ENCODE measurements at regions not wholly inside any gene's neighbourhood (a gene's known extent, or its start where the extent isn't known, plus 50 kb on each side); places are given as distances from the start of the nearest gene placed in this dataset.

DNA sequence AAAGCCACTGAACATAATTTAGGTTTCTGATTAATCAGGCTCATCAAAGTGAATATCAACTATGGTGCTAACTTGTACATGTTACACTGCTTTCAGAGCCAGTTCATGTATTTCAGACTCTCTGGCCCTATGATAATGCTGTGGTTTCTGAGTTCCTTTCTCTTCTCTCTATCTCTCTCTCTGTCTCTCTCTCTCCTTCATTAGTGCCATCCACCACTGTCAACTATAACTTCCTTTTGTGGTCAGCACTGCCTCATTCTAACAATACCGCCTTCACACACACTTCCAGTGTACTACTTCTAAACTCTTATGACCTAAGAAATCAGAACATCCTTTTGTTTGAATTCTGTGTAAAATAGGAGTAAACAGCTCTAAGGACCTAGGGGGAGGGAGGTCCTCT is 907.1 kb downstream of the RPA4 start:
- H3K9me3 ChIP-seq (ENCODE audit: control insufficient read depth, insufficient read depth, low read depth, low read length), result no peaks in the 10 kb centered on the region
- no peak for TF ChIP-seq TCF7L2 (IDR thresholded peaks at IDR 0.05; ENCODE audit: low read depth, low read length)
- TF ChIP-seq SIN3A (IDR thresholded peaks at IDR 0.05; ENCODE audit: borderline replicate concordance, insufficient read depth, low read depth, low read length), result no peak
- TF ChIP-seq, protein P1, sequence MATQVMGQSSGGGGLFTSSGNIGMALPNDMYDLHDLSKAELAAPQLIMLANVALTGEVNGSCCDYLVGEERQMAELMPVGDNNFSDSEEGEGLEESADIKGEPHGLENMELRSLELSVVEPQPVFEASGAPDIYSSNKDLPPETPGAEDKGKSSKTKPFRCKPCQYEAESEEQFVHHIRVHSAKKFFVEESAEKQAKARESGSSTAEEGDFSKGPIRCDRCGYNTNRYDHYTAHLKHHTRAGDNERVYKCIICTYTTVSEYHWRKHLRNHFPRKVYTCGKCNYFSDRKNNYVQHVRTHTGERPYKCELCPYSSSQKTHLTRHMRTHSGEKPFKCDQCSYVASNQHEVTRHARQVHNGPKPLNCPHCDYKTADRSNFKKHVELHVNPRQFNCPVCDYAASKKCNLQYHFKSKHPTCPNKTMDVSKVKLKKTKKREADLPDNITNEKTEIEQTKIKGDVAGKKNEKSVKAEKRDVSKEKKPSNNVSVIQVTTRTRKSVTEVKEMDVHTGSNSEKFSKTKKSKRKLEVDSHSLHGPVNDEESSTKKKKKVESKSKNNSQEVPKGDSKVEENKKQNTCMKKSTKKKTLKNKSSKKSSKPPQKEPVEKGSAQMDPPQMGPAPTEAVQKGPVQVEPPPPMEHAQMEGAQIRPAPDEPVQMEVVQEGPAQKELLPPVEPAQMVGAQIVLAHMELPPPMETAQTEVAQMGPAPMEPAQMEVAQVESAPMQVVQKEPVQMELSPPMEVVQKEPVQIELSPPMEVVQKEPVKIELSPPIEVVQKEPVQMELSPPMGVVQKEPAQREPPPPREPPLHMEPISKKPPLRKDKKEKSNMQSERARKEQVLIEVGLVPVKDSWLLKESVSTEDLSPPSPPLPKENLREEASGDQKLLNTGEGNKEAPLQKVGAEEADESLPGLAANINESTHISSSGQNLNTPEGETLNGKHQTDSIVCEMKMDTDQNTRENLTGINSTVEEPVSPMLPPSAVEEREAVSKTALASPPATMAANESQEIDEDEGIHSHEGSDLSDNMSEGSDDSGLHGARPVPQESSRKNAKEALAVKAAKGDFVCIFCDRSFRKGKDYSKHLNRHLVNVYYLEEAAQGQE (IDR thresholded peaks at IDR 0.05; ENCODE audit: insufficient read depth in 1 of 2, low read depth in 2 of 2, low read length in 1 of 2), result no peak
- TF ChIP-seq, protein P2, sequence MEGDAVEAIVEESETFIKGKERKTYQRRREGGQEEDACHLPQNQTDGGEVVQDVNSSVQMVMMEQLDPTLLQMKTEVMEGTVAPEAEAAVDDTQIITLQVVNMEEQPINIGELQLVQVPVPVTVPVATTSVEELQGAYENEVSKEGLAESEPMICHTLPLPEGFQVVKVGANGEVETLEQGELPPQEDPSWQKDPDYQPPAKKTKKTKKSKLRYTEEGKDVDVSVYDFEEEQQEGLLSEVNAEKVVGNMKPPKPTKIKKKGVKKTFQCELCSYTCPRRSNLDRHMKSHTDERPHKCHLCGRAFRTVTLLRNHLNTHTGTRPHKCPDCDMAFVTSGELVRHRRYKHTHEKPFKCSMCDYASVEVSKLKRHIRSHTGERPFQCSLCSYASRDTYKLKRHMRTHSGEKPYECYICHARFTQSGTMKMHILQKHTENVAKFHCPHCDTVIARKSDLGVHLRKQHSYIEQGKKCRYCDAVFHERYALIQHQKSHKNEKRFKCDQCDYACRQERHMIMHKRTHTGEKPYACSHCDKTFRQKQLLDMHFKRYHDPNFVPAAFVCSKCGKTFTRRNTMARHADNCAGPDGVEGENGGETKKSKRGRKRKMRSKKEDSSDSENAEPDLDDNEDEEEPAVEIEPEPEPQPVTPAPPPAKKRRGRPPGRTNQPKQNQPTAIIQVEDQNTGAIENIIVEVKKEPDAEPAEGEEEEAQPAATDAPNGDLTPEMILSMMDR (IDR thresholded peaks at IDR 0.05), result no peak
- TF ChIP-seq POLR2AphosphoS5 (IDR thresholded peaks at IDR 0.05; ENCODE audit: low read depth, low read length), result no peak
- CTCF ChIA-PET, result no interaction called here
- H3K27ac ChIP-seq (ENCODE audit: low read length), result no peak overlapping the region
- in situ Hi-C loops (cut with HindIII; ENCODE audit: low pct_unique_long_range_greater_than_20kb, low sequenced_read_pairs), result no loop called here
- intact Hi-C loops (cut with micrococcal nuclease; ENCODE audit: unreplicated experiment), result no loop called here
- ATAC-seq (no peak), DNase-seq (ENCODE audit: low read depth, low spot score) (no peak)
- H3K4me3 ChIP-seq (ENCODE audit: low read depth in 2 of 2, low read length in 2 of 2), result no peak overlapping the region
- no TSS peak for BruUV-seq (replicated peaks)
- H3K36me3 ChIP-seq (ENCODE audit: control insufficient read depth, insufficient read depth, low read length), result no peaks in the 10 kb centered on the region
- POLR2A ChIA-PET, result no interaction called here
- H3K4me1 ChIP-seq (ENCODE audit: control insufficient read depth, insufficient read depth, low read length), result no peaks in the 10 kb centered on the region
- H3K27me3 ChIP-seq (ENCODE audit: control insufficient read depth, insufficient read depth, low read length), result no peaks in the 10 kb centered on the region

DNA sequence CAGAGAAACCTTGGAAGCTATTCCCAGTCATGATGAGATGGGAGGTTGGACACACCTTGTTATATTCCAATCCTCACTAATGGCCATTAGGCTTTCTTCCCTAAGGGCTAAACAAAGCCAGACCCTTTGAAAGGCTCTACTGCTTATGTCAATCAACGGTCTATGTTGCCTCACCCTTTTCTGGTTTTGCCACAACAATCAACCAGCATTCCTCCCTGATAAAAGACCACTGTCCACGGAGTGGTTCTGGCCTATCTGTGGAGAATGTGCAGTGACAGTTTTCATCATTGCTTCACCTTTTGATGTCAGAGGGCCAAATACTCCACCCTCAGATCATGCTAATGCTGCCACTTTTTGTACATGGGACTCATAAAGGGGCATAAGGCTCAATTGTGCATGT is 913.4 kb downstream of the RPA4 start:
- BruUV-seq (replicated peaks), result no TSS peak
- Histone ChIP-seq H3K4me1 (ENCODE audit: control insufficient read depth, insufficient read depth, low read length) (no peaks in the 10 kb centered on the region), H3K27me3 (ENCODE audit: control insufficient read depth, insufficient read depth, low read length) (no peaks in the 10 kb centered on the region), H3K4me3 (ENCODE audit: low read depth in 2 of 2, low read length in 2 of 2) (no peak overlapping the region), H3K27ac (ENCODE audit: low read length) (no peak overlapping the region), H3K36me3 (ENCODE audit: control insufficient read depth, insufficient read depth, low read length) (no peaks in the 10 kb centered on the region), H3K9me3 (ENCODE audit: control insufficient read depth, insufficient read depth, low read depth, low read length) (no peaks in the 10 kb centered on the region)
- in situ Hi-C loops (cut with HindIII; ENCODE audit: low pct_unique_long_range_greater_than_20kb, low sequenced_read_pairs) (no loop called here), intact Hi-C loops (cut with micrococcal nuclease; ENCODE audit: unreplicated experiment) (no loop called here)
- no peak for TF ChIP-seq POLR2AphosphoS5 (IDR thresholded peaks at IDR 0.05; ENCODE audit: low read depth, low read length)
- TF ChIP-seq, protein P1 (IDR thresholded peaks at IDR 0.05; ENCODE audit: insufficient read depth in 1 of 2, low read depth in 2 of 2, low read length in 1 of 2), result no peak
- TF ChIP-seq TCF7L2 (IDR thresholded peaks at IDR 0.05; ENCODE audit: low read depth, low read length), result no peak
- no peak for TF ChIP-seq SIN3A (IDR thresholded peaks at IDR 0.05; ENCODE audit: borderline replicate concordance, insufficient read depth, low read depth, low read length)
- TF ChIP-seq, protein P2 (IDR thresholded peaks at IDR 0.05), result no peak
- DNase-seq (ENCODE audit: low read depth, low spot score), result no peak
- ATAC-seq, result no peak
- ChIA-PET CTCF (interaction anchor here (0.6 kb wide), 1 partner anchor 96 kb away, joined by 3 read pairs; no protein-coding TSS in a partner anchor), POLR2A (no interaction called here)
